H1 (cell line): ENCODE measurements at regions not wholly inside any gene's neighbourhood (a gene's known extent, or its start where the extent isn't known, plus 50 kb on each side); places are given as distances from the start of the nearest gene placed in this dataset.

Source experiments
- CTCF ChIA-PET: fragments of 300-600 bp; sonication (Branson Sonifier 250); formaldehyde crosslinking; loops from one replicate; lab custom pipeline; 2021; ENCODE audit not compliant: partially characterized antibody; lab: Charles Lee
- POLR2A ChIA-PET: fragments of 300-600 bp; sonication (Branson Sonifier 250); formaldehyde crosslinking; loops from one replicate; lab custom pipeline; 2021; ENCODE audit warnings: inconsistent platforms; ENCODE audit not compliant: partially characterized antibody; lab: Charles Lee
- DNase-seq, 2 experiments: peaks; one replicate each; pipeline versions ENCODE4 v3.0.0 to v3.0.0-alpha.2; 2010 to 2022; ENCODE audit warnings: low spot score in 2 of 2, low read depth in 1 of 2, mixed read lengths in 1 of 2
- FAIRE-seq: peaks from 2 replicates; lab custom pipeline; 2011; peaks lifted over from hg19 to GRCh38; lab: Jason Lieb, UNC
- H2AFZ ChIP-seq: 2 replicates; pipeline ENCODE4 v1.8.1; 2012; ENCODE audit warnings: low read length, inconsistent platforms
- H2AK5ac ChIP-seq: 2 replicates; pipeline ENCODE4 v1.6.1; 2013; ENCODE audit warnings: low read depth, low read length
- H2BK120ac ChIP-seq: replicated peaks from 2 replicates; pipeline ENCODE3; 2013; ENCODE audit warnings: low read depth, low read length, inconsistent platforms
- H2BK12ac ChIP-seq: 2 replicates; pipeline ENCODE4 v1.6.1; 2013; ENCODE audit warnings: low read depth, low read length
- H2BK15ac ChIP-seq: 2 replicates; pipeline ENCODE4 v1.6.1; 2013; ENCODE audit warnings: low read length
- H2BK20ac ChIP-seq: 2 replicates; pipeline ENCODE4 v1.6.1; 2013; ENCODE audit warnings: low read length
- H2BK5ac ChIP-seq: 2 replicates; pipeline ENCODE4 v1.6.1; 2013; ENCODE audit warnings: low read depth, low read length
- H3K14ac ChIP-seq: 2 replicates; pipeline ENCODE4 v1.6.1; 2013; ENCODE audit warnings: inconsistent platforms; ENCODE audit not compliant: insufficient read length
- H3K18ac ChIP-seq: 2 replicates; pipeline ENCODE4 v1.6.1; 2013; ENCODE audit warnings: low read length; ENCODE audit errors: extremely low read depth
- H3K23ac ChIP-seq: 2 replicates; pipeline ENCODE4 v1.6.1; 2013; ENCODE audit warnings: inconsistent platforms; ENCODE audit not compliant: insufficient read length
- H3K23me2 ChIP-seq: 2 replicates; pipeline ENCODE4 v1.6.1; 2013; ENCODE audit warnings: low read depth, low read length
- H3K27ac ChIP-seq: 2 replicates; pipeline ENCODE4 v1.6.1; 2011; ENCODE audit warnings: low read depth, low read length, inconsistent platforms
- H3K27me3 ChIP-seq, 4 experiments: replicated peaks in 1 of 4; 1 replicate in 1 of 4; 2 replicates in 3 of 4; pipeline versions ENCODE4 v1.6.1 to v1.8.1; 2011 to 2013; ENCODE audit warnings: low read length in 3 of 4, mild to moderate bottlenecking in 3 of 4, inconsistent platforms in 2 of 4, mixed read lengths in 2 of 4, moderate library complexity in 1 of 4; ENCODE audit not compliant: control insufficient read depth in 3 of 4, insufficient read depth in 3 of 4; ENCODE audit errors: extremely low read depth in 1 of 4
- H3K36me3 ChIP-seq, 4 experiments: 2 replicates each; pipeline versions ENCODE4 v1.6.1 to v1.8.1; 2011 to 2013; ENCODE audit warnings: mild to moderate bottlenecking in 4 of 4, low read length in 3 of 4, moderate library complexity in 2 of 4, control low read depth in 1 of 4, inconsistent platforms in 1 of 4; ENCODE audit not compliant: insufficient read depth in 4 of 4, control insufficient read depth in 2 of 4
- H3K4ac ChIP-seq: replicated peaks from 2 replicates; pipeline ENCODE3; 2013; ENCODE audit warnings: low read length, low read depth, mixed read lengths, inconsistent platforms; ENCODE audit not compliant: insufficient read length
- H3K4me1 ChIP-seq, 4 experiments: replicated peaks in 1 of 4; 1 replicate in 1 of 4; 2 replicates in 3 of 4; pipeline versions ENCODE4 v1.6.1 to v1.8.1; 2011 to 2013; ENCODE audit warnings: low read length in 3 of 4, inconsistent platforms in 2 of 4, mixed read lengths in 1 of 4; ENCODE audit not compliant: insufficient read depth in 4 of 4, control insufficient read depth in 3 of 4
- H3K4me2 ChIP-seq, 2 experiments: 2 replicates each; pipeline versions ENCODE4 v1.6.1 to v1.8.1; 2011 to 2013; ENCODE audit warnings: low read depth in 2 of 2, low read length in 2 of 2, control low read depth in 1 of 2, inconsistent platforms in 1 of 2, mild to moderate bottlenecking in 1 of 2; ENCODE audit not compliant: insufficient read depth in 1 of 2
- H3K4me3 ChIP-seq, 4 experiments: fragments of 200-600, 300-600 bp in 1 of 4; sonication (generic), shearing (Covaris generic), sonication (Bioruptor Twin) in 1 of 4; 2 replicates each; pipeline versions ENCODE4 v1.5.1 to v1.8.1; 2011 to 2016; ENCODE audit warnings: low read length in 4 of 4, low read depth in 3 of 4, control low read depth in 2 of 4, inconsistent platforms in 2 of 4, mild to moderate bottlenecking in 2 of 4, mixed read lengths in 1 of 4, moderate library complexity in 1 of 4; ENCODE audit not compliant: insufficient read depth in 2 of 4; ENCODE audit errors: extremely low read depth in 1 of 4
- H3K56ac ChIP-seq: replicated peaks from 2 replicates; pipeline ENCODE3; 2013; ENCODE audit warnings: low read depth, mild to moderate bottlenecking, mixed read lengths, low read length, inconsistent platforms; ENCODE audit not compliant: insufficient read length
- H3K79me1 ChIP-seq: 2 replicates; pipeline ENCODE4 v1.6.1; 2013; ENCODE audit warnings: low read depth, low read length, control low read depth
- H3K79me2 ChIP-seq, 2 experiments: 2 replicates each; pipeline versions ENCODE4 v1.6.1 to v1.8.1; 2012 to 2013; ENCODE audit warnings: low read length in 2 of 2, mild to moderate bottlenecking in 2 of 2, inconsistent platforms in 1 of 2; ENCODE audit not compliant: insufficient read depth in 2 of 2, control insufficient read depth in 1 of 2
- H3K9ac ChIP-seq, 4 experiments: replicated peaks in 1 of 4; 1 replicate in 1 of 4; 2 replicates in 3 of 4; pipeline versions ENCODE4 v1.6.1 to v1.8.1; 2011 to 2013; ENCODE audit warnings: low read depth in 3 of 4, low read length in 3 of 4, control low read depth in 2 of 4, mild to moderate bottlenecking in 2 of 4, moderate library complexity in 2 of 4, inconsistent platforms in 1 of 4; ENCODE audit errors: extremely low read depth in 1 of 4
- H3K9me3 ChIP-seq, 2 experiments: 2 replicates each; pipeline versions ENCODE4 v1.6.1 to v1.8.1; 2012 to 2013; ENCODE audit warnings: mild to moderate bottlenecking in 2 of 2, moderate library complexity in 2 of 2, control low read depth in 1 of 2, inconsistent platforms in 1 of 2, low read depth in 1 of 2, low read length in 1 of 2, mixed read lengths in 1 of 2; ENCODE audit not compliant: insufficient read depth in 2 of 2
- H4K20me1 ChIP-seq, 2 experiments: replicated peaks in 1 of 2; 2 replicates each; pipeline versions ENCODE3 to v1.8.1; 2011 to 2013; ENCODE audit warnings: inconsistent platforms in 2 of 2, low read length in 2 of 2, mild to moderate bottlenecking in 1 of 2; ENCODE audit not compliant: insufficient read depth in 2 of 2, control insufficient read depth in 1 of 2
- H4K5ac ChIP-seq: 2 replicates; pipeline ENCODE4 v1.6.1; 2013; ENCODE audit warnings: low read length, low read depth, mixed read lengths, inconsistent platforms; ENCODE audit not compliant: insufficient read length
- H4K8ac ChIP-seq: 2 replicates; pipeline ENCODE4 v1.8.0; 2013; ENCODE audit warnings: mild to moderate bottlenecking, moderate library complexity, low read length, inconsistent platforms; ENCODE audit not compliant: insufficient read depth; ENCODE audit errors: extremely low read depth
- H4K91ac ChIP-seq: replicated peaks from 2 replicates; pipeline ENCODE3; 2013; ENCODE audit warnings: low read length, mixed read lengths, inconsistent platforms; ENCODE audit not compliant: insufficient read length
- BACH1 ChIP-seq: IDR thresholded peaks from 2 replicates; pipeline ENCODE4 v1.6.1; 2012; ENCODE audit warnings: low read length, improper control_type of control experiment
- CREB1 ChIP-seq: IDR thresholded peaks from 2 replicates; pipeline ENCODE4 v1.6.1; 2012; ENCODE audit warnings: inconsistent platforms
- HDAC6 ChIP-seq: IDR thresholded peaks from one replicate; pipeline ENCODE4 v1.7.1; 2012; ENCODE audit warnings: low read depth, mild to moderate bottlenecking, inconsistent platforms, low read length, moderate library complexity
- KDM1A ChIP-seq: fragments of 200-600, 300-600 bp; sonication (generic); IDR thresholded peaks from 2 replicates; pipeline ENCODE4 v1.7.1; 2016; ENCODE audit warnings: mild to moderate bottlenecking, low read length, borderline replicate concordance
- KDM4A ChIP-seq: IDR thresholded peaks from one replicate; pipeline ENCODE4 v1.7.1; 2012; ENCODE audit warnings: low read depth, mild to moderate bottlenecking, moderate library complexity, low read length, inconsistent platforms; ENCODE audit not compliant: severe bottlenecking
- NANOG ChIP-seq: IDR thresholded peaks from 2 replicates; pipeline ENCODE4 v1.6.1; 2011; ENCODE audit warnings: low read length, low read depth, mild to moderate bottlenecking, inconsistent platforms; ENCODE audit not compliant: insufficient read depth, poor library complexity, severe bottlenecking
- POLR2AphosphoS5 ChIP-seq: IDR thresholded peaks from 2 replicates; pipeline ENCODE4 v1.6.1; 2011; ENCODE audit warnings: low read depth, low read length
- RXRA ChIP-seq: IDR thresholded peaks from 2 replicates; pipeline ENCODE4 v1.6.1; 2011; ENCODE audit warnings: low read depth, mild to moderate bottlenecking, low read length, moderate library complexity; ENCODE audit not compliant: insufficient read depth
- SP1 ChIP-seq: IDR thresholded peaks from 2 replicates; pipeline ENCODE4 v1.6.1; 2011; ENCODE audit warnings: low read depth, low read length
- SP2 ChIP-seq: IDR thresholded peaks from 2 replicates; pipeline ENCODE4 v1.6.1; 2012; ENCODE audit warnings: mild to moderate bottlenecking, low read length, inconsistent platforms
- SRF ChIP-seq: IDR thresholded peaks from 2 replicates; pipeline ENCODE4 v1.6.1; 2011; ENCODE audit warnings: mild to moderate bottlenecking, low read depth, low read length, moderate library complexity
- TAF1 ChIP-seq: IDR thresholded peaks from 2 replicates; pipeline ENCODE4 v1.6.1; 2011; ENCODE audit warnings: mild to moderate bottlenecking, low read depth, low read length
- YY1 ChIP-seq: IDR thresholded peaks from 2 replicates; pipeline ENCODE4 v1.6.1; 2011; ENCODE audit warnings: low read depth, mild to moderate bottlenecking, low read length
- WGBS, 2 experiments: shearing (Covaris generic) in 1 of 2; methylation state at CpG; one replicate each; pipeline versions ENCODE4 v1.1.6 to v1.1.7; 2013 to 2015; ENCODE audit warnings: low lambda C conversion rate in 2 of 2, mixed read lengths in 2 of 2, inconsistent platforms in 1 of 2, low coverage in 1 of 2, missing lambda C conversion rate in 1 of 2; ENCODE audit not compliant: insufficient replicate concordance in 2 of 2, insufficient coverage in 1 of 2, insufficient read length in 1 of 2; ENCODE audit errors: extremely low coverage in 1 of 2, missing lambda C conversion rate in 1 of 2; 5-methylcytosine and 5-hydroxymethylcytosine counted together
- TF ChIP-seq, protein P1 (sequence below), 3 experiments: IDR thresholded peaks; 1 replicate in 2 of 3; 2 replicates in 1 of 3; pipeline versions ENCODE4 v1.5.1 to v1.6.1; 2011; ENCODE audit warnings: low read length in 3 of 3, mild to moderate bottlenecking in 3 of 3, inconsistent platforms in 2 of 3, low read depth in 1 of 3, moderate library complexity in 1 of 3; ENCODE audit not compliant: insufficient read depth in 1 of 3; ENCODE audit errors: control extremely low read depth in 1 of 3

- Histone ChIP-seq H4K5ac (no peak overlapping the region), H3K36me3 (no peaks in the 10 kb centered on the region), H3K9me3 (no peaks in the 10 kb centered on the region), H3K79me1 (no peaks in the 10 kb centered on the region), H3K27ac (no peak overlapping the region), H2BK12ac (no peak overlapping the region), H2BK20ac (no peak overlapping the region), H3K4me2 (no peak overlapping the region), H3K4me1 (no peaks in the 10 kb centered on the region), H2BK5ac (no peak overlapping the region), H3K79me2 (no peaks in the 10 kb centered on the region), H2BK15ac (no peak overlapping the region), H2BK120ac (no peak overlapping the region), H3K27me3 (no peaks in the 10 kb centered on the region), H2AK5ac (no peak overlapping the region), H3K23ac (no peak overlapping the region), H2AFZ (no peak overlapping the region), H3K56ac (no peak overlapping the region), H3K18ac (no peak overlapping the region), H4K20me1 (no peaks in the 10 kb centered on the region), H3K14ac (no peak overlapping the region), H3K4me3 (no peak overlapping the region), H3K23me2 (no peaks in the 10 kb centered on the region; the same call in 1 of the 2 replicates), H4K91ac (no peak overlapping the region), H4K8ac (no peak overlapping the region), H3K4ac (no peak overlapping the region), H3K9ac (no peak overlapping the region)
- CTCF ChIA-PET: interaction anchor here (1.7 kb wide), 1 partner anchor 13 kb away, joined by 5 read pairs; no protein-coding TSS in a partner anchor
- 98% methylated on average over 3 of the region's 3 CpGs; no CpG with 5 or more reads in 1 of the 2 experiments for WGBS, 2 experiments
- DNase-seq (no peak), FAIRE-seq (no peak)
- POLR2A ChIA-PET: no interaction called here
- no peak for TF ChIP-seq CREB1
- no peak for TF ChIP-seq BACH1
- no peak for TF ChIP-seq YY1
- no peak for TF ChIP-seq SRF
- no peak for TF ChIP-seq TAF1
- no peak for TF ChIP-seq NANOG
- TF ChIP-seq, protein P1, sequence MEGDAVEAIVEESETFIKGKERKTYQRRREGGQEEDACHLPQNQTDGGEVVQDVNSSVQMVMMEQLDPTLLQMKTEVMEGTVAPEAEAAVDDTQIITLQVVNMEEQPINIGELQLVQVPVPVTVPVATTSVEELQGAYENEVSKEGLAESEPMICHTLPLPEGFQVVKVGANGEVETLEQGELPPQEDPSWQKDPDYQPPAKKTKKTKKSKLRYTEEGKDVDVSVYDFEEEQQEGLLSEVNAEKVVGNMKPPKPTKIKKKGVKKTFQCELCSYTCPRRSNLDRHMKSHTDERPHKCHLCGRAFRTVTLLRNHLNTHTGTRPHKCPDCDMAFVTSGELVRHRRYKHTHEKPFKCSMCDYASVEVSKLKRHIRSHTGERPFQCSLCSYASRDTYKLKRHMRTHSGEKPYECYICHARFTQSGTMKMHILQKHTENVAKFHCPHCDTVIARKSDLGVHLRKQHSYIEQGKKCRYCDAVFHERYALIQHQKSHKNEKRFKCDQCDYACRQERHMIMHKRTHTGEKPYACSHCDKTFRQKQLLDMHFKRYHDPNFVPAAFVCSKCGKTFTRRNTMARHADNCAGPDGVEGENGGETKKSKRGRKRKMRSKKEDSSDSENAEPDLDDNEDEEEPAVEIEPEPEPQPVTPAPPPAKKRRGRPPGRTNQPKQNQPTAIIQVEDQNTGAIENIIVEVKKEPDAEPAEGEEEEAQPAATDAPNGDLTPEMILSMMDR (IDR thresholded peaks at IDR 0.05; ENCODE audit: control extremely low read depth in 1 of 3, insufficient read depth in 1 of 3, low read depth in 1 of 3, low read length in 3 of 3): no peak
- no peak for TF ChIP-seq SP2
- TF ChIP-seq POLR2AphosphoS5: no peak
- TF ChIP-seq KDM4A: no peak
- no peak for TF ChIP-seq RXRA
- TF ChIP-seq SP1: no peak
- no peak for TF ChIP-seq HDAC6
- TF ChIP-seq KDM1A: no peak
These were observed 124.7 kb upstream of the BRINP3 start for GRCh38 chr1:190602325-190602724.
